ENCODE measurements at regions not wholly inside any gene's neighbourhood (a gene's known extent, or its start where the extent isn't known, plus 50 kb on each side); places are given as distances from the start of the nearest gene placed in this dataset.

- Histone ChIP-seq H4K91ac (ENCODE audit: insufficient read length, low read depth, low read length) (no peak overlapping the region), H3K23ac (ENCODE audit: insufficient read length, low read depth, low read length) (no peak overlapping the region), H2AFZ (ENCODE audit: low read length) (no peak overlapping the region), H4K5ac (ENCODE audit: insufficient read length, low read depth, low read length) (no peak overlapping the region), H3K9me3 (ENCODE audit: control insufficient read depth, low read depth, low read length) (no peaks in the 10 kb centered on the region), H4K8ac (replicated peaks; ENCODE audit: insufficient read length, low read depth, low read length) (no peak overlapping the region), H3K56ac (ENCODE audit: insufficient read length, low read depth, low read length) (no peak overlapping the region), H4K20me1 (ENCODE audit: control insufficient read depth, insufficient read depth, insufficient read length) (no peaks in the 10 kb centered on the region), H3K79me1 (ENCODE audit: insufficient read depth, low read depth, low read length, poor library complexity, severe bottlenecking) (no peaks in the 10 kb centered on the region), H2BK120ac (ENCODE audit: low read depth, low read length, poor library complexity, severe bottlenecking) (no peak overlapping the region), H3K4me2 (ENCODE audit: insufficient read depth, insufficient read length, low read length) (no peak overlapping the region), H3K9ac (ENCODE audit: extremely low read depth, insufficient read length, low read length) (no peak overlapping the region), H2BK5ac (ENCODE audit: insufficient read length, low read length) (no peak overlapping the region), H3K4me1 (ENCODE audit: insufficient read depth, low read length) (no peaks in the 10 kb centered on the region), H2AK5ac (ENCODE audit: insufficient read length, low read length) (no peak overlapping the region), H3T11ph (ENCODE audit: low read length) (no peak overlapping the region), H3K27me3 (ENCODE audit: insufficient read depth, low read length) (no peaks in the 10 kb centered on the region), H3K14ac (ENCODE audit: insufficient read depth, low read length) (no peak overlapping the region), H3K18ac (ENCODE audit: insufficient read length, low read depth, low read length) (no peak overlapping the region), H3K4ac (ENCODE audit: low read depth, low read length) (no peak overlapping the region), H3K23me2 (ENCODE audit: insufficient read length, low read depth, low read length, poor library complexity, severe bottlenecking) (no peaks in the 10 kb centered on the region), H2BK12ac (ENCODE audit: insufficient read length, low read depth, low read length) (no peak overlapping the region), H2BK15ac (ENCODE audit: low read depth, low read length) (no peak overlapping the region), H3K79me2 (ENCODE audit: insufficient read depth, low read length) (no peaks in the 10 kb centered on the region), H3K27ac (ENCODE audit: insufficient read length, low read depth, low read length) (no peak overlapping the region), H2BK20ac (ENCODE audit: low read depth, low read length, poor library complexity, severe bottlenecking) (no peak overlapping the region)
- Mint-ChIP-seq H3K27me3 (ENCODE audit: low read depth) (no peaks in the 10 kb centered on the region), H3K4me1 (no peaks in the 10 kb centered on the region), H3K9me3 (peaks cover 9 to 14% of the 10 kb centered on the region in 2 experiments), H3K27ac (no peak overlapping the region), H3K4me3 (no peak overlapping the region), H3K36me3 (ENCODE audit: insufficient read depth in 1 of 3, low read depth in 3 of 3) (peaks cover 0 to 18% (median 6%) of the 10 kb centered on the region in 3 experiments; a peak in 5 of 7 replicates)
- WGBS (ENCODE audit: extremely low coverage, insufficient read length, low lambda C conversion rate), result no CpG with 5 or more reads among the region's 4 CpGs
- DNase-seq, result no peak
- TF ChIP-seq CTCF (conservative IDR thresholded peaks at IDR 0.05), result no peak
Observed at GRCh38 chr3:110612045-110612444, 459.6 kb upstream of the NECTIN3 start.

All from H9 (cell line).